Lower leg skin (tissue), 3 donors: ENCODE measurements at regions not wholly inside any gene's neighbourhood (a gene's known extent, or its start where the extent isn't known, plus 50 kb on each side); places are given as distances from the start of the nearest gene placed in this dataset.

ENCODE experiments used
- CTCF ChIP-seq, 3 donors: fragments of 450-650 bp; IDR thresholded peaks; one replicate each; pipeline ENCODE4 v1.5.1; 2016; ENCODE audit warnings: antibody characterized with exemption in 3 of 3, mild to moderate bottlenecking in 3 of 3, moderate library complexity in 2 of 3
- POLR2A ChIP-seq, 2 donors: fragments of 450-650 bp; IDR thresholded peaks; one replicate each; pipeline ENCODE4 v1.6.1; 2016 to 2017; ENCODE audit warnings: antibody characterized with exemption in 2 of 2, mild to moderate bottlenecking in 1 of 2, moderate library complexity in 1 of 2

GRCh38 chr3:150248888-150249681, 159.0 kb upstream of the TSC22D2 start:
- TF ChIP-seq CTCF (IDR thresholded peaks at IDR 0.05) (no peak), POLR2A (IDR thresholded peaks at IDR 0.05) (no peak)
